ENCODE measurements at regions not wholly inside any gene's neighbourhood (a gene's known extent, or its start where the extent isn't known, plus 50 kb on each side); places are given as distances from the start of the nearest gene placed in this dataset.

- DNase-seq (ENCODE audit: low read depth in 2 of 2), result no peak
Observed at GRCh38 chr12:46884362-46884761, 58.6 kb upstream of the SLC38A4 start.

DNA sequence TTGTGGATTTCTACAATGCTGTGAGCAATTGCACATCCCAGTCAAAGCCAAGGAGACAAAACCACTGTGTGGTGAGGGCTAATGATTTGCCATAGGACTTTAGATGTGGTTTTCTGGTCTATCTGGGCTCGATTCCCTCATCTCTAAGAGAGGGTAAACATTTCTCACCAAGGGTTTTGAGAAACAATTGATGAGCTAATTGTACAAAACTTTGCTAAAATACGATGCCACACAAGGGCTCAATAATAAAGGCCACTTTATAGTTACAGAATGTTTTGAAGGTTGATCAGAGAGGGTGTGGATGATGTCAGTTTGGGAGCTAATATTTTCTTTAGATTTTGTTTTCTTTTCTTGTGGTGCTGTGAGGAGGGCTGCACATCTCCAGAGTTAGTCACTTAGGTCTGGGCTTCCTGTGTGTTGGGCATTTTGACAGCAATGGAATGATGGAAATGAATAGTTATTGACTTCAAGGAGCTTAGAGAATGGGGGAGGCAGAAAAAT lies 60.8 kb upstream of the SLC38A4 start:
- DNase-seq (ENCODE audit: low read depth in 2 of 2), result peak in 1 of 2 experiments; percentile 48

GRCh38 chr12:46887870-46888269 lies 62.1 kb upstream of the SLC38A4 start:
- peak in 1 of 2 experiments; percentile 13 for DNase-seq (ENCODE audit: low read depth in 2 of 2)

DNA sequence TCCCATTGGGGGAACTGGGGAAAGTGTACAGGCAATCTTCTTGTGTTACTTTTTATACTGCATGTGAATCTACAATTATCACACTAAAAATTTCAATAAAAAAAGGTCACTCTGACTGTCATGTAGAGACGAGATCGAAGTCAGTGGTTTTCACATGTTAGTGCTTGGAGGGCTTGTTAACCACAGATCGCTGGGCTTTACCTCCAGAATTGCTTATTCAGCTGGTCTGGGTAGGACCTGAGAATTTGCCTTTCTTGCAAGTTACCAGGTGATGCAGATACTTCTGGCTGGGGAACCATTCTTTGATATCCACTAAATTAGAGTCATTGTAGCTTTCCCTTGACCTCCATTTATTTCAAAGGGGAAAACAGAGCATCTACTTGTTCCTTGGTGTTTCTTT lies 62.8 kb upstream of the SLC38A4 start:
- no peak for DNase-seq (ENCODE audit: low read depth in 2 of 2)

GRCh38 chr12:46891306-46891705 lies 65.5 kb upstream of the SLC38A4 start:
- DNase-seq (ENCODE audit: low read depth in 2 of 2), result peak; percentile 54 to 65

DNA sequence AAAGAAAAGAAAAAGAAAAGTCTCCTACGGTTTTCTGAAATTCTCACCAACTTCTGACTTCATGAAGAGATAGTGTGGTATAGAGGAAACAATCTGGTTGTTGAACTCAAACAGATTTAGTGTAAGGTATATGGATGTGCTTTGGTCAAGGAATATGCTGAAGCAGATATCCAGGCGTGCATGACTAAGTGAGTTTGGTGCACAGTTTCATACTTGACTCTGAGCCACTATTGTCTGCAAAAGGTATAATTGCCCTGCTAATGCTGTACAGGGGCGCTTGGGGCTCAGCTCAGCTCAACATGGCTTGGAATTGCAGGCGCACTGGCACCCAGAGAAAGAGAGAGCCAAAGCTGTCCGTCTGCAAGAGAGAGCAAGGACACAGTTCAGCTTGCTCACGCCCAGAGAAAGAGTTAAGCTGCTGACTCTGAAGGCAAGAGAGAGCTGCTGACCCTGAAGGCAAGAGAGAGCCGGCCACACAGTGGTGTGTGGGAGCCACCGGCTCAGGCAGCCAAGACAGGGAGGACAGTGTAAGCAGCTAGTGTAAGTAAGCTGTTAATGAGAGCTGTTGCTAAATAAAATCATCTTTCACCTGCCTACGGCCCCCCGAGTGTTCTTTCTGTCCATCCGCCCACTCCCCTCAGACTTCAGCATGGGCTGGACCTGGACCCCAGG lies 66.4 kb upstream of the SLC38A4 start:
- DNase-seq (ENCODE audit: low read depth in 2 of 2), result no peak

- DNase-seq (ENCODE audit: low read depth in 2 of 2), result no peak
Observed at GRCh38 chr12:46892887-46893286, 67.1 kb upstream of the SLC38A4 start.

- DNase-seq (ENCODE audit: low read depth in 2 of 2), result no peak
Observed at GRCh38 chr12:46893434-46893833, 67.6 kb upstream of the SLC38A4 start.

GRCh38 chr12:46895726-46896125 lies 69.9 kb upstream of the SLC38A4 start:
- no peak for DNase-seq (ENCODE audit: low read depth in 2 of 2)

GRCh38 chr12:46896680-46897079 lies 70.9 kb upstream of the SLC38A4 start:
- no peak for DNase-seq (ENCODE audit: low read depth in 2 of 2)

DNA sequence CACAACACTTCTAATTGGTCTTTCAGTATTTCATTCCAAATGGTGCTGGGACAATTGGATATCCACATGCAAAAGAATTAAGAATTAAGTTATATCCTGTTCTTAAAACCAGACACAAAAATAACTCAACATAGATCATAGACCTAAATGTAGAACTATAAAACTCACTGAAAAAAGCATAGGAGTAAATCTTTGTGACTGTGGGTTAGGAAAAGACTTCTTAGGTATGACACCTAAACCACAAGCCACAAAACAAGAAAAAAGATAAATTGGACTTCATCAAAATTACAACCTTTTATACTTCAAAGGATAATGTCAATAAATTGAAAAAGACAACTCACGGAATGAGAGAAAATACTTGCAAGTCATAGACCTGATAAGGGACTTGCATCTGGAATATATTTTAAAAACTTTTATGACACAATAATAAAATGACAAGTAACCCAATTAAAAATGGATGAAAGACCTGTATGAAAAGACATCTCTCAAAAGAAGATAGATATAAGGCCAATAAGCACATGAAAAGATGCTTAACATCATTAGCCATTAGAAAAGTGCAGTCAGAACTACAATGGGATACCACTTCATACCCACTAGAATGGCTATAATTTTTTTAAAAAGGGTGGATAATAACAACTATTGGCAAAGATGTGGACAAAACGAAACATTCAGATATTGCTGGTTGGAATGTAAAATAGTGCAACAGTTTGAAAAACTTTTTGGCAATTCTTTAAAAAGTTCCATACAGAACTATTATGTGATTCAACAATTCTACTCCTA lies 72.5 kb upstream of the SLC38A4 start:
- no peak for DNase-seq (ENCODE audit: low read depth in 2 of 2)

DNA sequence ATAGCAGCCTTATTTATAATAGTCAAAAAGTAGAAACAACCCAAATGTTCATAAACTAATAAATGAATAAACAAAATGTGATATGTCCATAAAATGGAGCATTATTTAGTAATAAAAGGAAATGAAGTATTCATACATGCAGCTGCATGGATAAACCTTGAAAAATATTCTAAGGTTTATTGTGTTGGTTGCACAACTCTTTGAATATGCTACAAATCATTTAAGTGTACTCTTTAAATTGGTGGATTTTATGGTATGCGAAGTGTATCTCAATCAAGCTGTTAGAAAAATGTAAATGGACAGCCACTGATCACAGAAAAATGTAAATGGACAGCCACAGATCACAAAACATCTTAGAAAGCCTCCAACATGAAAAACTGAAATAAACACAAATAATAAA lies 73.2 kb upstream of the SLC38A4 start:
- DNase-seq (ENCODE audit: low read depth in 2 of 2), result no peak

DNA sequence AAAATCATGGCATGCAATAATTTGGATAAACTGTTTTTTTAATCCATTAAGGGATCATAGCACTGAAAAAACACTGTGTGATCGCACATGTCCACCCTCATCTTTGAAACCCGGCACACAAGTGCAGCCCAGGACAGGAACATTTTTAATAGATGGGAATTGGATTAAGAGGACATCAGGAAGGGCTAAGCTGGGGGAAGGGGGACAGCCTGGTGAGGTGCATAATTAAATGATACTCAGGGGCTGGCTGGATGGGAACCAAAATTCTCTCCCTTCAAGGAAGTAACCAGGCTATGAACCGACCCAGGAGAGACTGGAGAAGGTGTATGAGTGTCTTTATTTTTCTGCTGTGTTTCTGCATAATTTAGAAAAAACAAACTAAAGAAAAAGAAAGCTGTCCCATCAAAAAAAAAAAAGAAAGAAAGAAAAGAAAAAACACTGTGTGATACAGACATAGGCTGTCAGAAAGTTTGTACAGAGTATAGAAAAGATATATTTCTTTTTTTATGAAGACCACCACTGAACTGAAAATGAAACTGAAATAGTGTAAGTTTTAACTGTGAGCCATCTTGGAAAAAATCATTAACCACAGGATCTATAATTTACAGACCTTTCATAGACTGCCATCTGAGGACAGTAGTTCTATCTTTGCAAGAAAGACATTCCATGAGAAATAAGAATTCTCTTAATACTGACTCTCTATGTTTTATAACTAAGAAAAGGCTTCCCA lies 75.1 kb upstream of the SLC38A4 start:
- no peak for DNase-seq (ENCODE audit: low read depth in 2 of 2)

GRCh38 chr12:46901464-46902205 lies 75.8 kb upstream of the SLC38A4 start:
- no peak for DNase-seq (ENCODE audit: low read depth in 2 of 2)

DNA sequence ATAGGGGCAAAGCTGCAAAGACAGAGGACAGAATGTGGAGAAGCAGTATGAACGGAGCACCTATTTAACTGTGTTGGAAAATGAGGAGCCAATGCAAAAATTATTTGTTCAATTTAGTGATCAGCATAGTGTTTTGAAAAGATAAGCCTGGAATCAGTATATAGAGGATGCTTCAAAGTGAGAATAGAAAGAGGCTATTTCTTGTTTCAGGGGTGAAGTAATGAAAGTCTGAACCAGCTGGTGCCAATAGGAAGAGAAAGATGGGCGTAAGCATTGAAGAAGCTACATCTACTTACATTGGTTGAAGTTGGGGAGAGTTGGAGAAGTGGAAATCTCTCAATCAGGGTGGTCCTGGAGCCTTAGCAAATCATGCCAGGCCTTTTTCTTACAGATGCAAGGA lies 77.3 kb upstream of the SLC38A4 start:
- DNase-seq (ENCODE audit: low read depth in 2 of 2), result no peak

GRCh38 chr12:46904406-46905238 lies 78.8 kb upstream of the SLC38A4 start:
- peak; percentile 60 to 61 for DNase-seq (ENCODE audit: low read depth in 2 of 2)

DNA sequence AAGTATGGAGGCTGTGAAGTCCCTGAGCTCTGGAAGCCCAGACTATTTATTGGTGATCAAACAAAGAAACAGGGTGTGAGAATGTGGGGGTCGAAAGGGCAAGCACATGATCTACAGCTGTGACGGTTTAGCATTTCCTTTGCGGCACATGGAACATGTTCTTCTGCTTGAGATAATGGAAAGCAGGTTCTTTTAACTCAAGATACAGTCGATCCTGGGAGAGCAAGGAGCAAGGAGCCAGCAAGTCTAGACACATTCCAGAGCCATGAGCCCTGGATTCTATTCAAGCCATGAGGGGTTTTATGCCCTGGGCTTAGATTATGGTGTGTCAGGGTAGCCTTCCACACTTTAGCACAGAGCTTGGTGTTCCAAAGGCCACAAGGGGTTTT lies 79.4 kb upstream of the SLC38A4 start:
- DNase-seq (ENCODE audit: low read depth in 2 of 2), result peak; percentile 87 to 90

DNA sequence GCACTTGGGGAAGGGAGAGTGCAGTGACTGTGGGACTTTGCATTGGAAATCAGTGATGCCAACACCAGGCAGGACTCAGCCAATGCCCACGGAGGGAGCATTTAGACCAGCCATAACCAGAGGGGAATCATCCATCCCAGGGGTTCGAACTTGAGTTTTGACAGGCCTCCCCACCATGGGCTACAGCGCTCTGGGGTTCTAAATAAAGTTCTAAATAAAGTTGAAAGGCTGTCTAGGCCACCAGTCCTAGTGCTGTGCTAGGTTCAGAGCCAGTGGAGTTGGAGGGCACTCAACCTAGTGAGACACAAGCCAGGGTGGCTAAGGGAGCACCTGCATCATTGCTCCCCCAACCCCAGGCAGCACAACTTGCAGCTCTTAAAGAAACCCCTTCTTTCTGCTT lies 82.0 kb upstream of the SLC38A4 start:
- no peak for DNase-seq (ENCODE audit: low read depth in 2 of 2)

- no peak for DNase-seq (ENCODE audit: low read depth in 2 of 2)
Observed at GRCh38 chr12:46908236-46908935, 82.6 kb upstream of the SLC38A4 start.

- DNase-seq (ENCODE audit: low read depth in 2 of 2), result no peak
Observed at GRCh38 chr12:46908936-46909635, 83.3 kb upstream of the SLC38A4 start.
